NCI-H82 treated with DMSO at 0.1 percent for 48 hours (cell line): ENCODE measurements at regions not wholly inside any gene's neighbourhood (a gene's known extent, or its start where the extent isn't known, plus 50 kb on each side); places are given as distances from the start of the nearest gene placed in this dataset.
A peak's percentile ranks its signal among the peaks of the same experiment; 100 is the strongest.
"Not testable (repeated sequence)": the region's sequence is repeated elsewhere in the genome, so short reads cannot be mapped to it uniquely, and the experiment has no call there.

Source experiments
- DNase-seq: peaks from one replicate; lab custom pipeline; 2025; ENCODE audit not compliant: unreplicated experiment; lab: John Stamatoyannopoulos, UW

DNA sequence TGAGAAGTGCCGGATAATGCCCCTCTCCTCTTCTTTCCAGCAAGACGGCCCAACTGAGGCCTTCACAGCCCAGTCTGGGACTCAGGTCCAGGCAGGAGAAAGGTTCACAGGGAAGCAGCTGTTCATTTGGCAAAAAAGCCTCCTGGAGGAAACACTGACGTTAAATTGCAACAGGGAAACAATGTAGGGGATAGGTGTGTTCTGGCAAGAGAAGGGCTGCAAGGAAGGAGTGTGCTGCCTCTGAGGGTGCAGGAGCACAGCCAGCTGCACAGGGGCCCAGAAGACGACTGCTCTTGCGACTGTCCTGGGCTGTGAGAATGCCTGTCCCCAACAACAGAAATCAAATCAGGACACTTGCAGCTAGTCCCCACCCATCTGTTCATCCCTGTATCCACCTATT is 70.6 kb upstream of the PMEPA1 start:
- DNase-seq: no peak

- no peak for DNase-seq
Observed at GRCh38 chr20:57779401-57780003, 69.7 kb upstream of the PMEPA1 start.

DNA sequence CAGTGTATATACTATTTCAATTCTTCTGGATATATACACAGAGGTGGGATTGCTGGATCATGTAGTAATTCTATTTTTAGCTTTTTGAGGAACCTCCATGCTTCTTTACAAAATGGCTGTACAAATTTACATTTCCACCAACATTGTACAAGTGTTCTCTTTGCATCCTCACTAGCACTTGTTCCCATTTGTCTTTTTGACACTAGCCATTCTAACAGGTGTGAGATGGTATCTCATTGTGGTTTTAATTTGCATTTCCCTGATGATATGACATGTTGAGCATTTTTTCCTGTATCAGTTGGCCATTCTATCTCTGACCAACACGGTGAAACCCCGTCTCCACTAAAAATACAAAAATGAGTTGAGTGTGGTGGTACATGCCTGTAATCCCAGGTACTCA is 68.1 kb upstream of the PMEPA1 start:
- no peak for DNase-seq

DNA sequence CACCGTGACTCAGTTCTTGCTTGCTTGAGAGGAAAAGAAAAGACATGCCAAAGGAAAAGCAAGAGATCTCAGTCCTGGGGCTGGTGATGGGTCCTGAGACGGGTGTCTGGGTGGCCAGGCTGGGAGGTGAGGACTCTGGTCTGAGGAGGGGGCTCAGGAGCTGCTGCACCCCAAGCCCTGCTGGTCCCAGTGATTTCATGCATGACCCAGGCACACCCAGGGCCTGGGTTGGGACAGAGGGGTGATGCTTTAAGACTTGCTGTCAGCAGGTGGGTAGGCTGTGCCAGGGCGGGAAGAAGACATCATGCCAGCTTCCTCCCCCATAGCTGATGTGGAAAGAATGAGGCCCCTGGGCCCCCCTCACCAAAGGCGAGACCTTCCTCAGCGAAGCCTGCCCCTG is 65.1 kb upstream of the PMEPA1 start:
- no peak for DNase-seq

- no peak for DNase-seq
Observed at GRCh38 chr20:57774111-57774880, 64.5 kb upstream of the PMEPA1 start.

DNA sequence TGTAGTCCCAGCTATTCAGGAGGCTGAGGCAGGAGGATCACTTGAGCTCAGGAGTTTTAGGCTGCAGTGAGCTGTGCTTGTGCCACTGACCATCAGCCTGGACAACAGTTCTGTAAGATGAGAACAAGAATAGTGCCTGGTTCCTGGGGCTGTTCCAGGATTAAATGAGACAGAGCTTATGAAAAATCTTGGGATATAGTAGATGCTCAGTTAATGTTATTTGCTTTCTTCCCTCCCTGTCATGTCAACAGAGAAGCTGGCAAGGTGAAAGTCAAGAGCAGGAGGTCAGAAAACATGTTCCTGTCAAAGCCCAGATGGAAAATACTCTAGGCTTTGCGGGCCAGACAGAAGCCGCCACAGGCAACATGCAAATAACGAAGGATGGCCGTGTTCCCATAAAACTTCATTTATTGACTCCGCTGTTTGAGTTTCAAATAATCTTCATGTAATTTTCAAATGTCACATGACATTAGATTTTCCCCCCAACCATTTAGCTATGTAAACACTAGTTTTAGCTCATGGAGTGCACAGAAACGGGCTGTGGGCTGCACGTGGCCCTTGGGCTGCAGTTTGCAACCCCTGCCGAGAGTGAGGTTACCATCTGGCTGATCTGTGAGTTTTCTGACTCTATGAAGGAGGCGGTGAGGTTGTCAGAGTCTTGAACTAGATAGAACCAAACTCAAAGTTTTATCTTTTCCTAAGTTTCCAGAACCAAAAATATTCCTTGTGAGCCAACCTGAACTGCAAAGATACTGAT is 63.4 kb upstream of the PMEPA1 start:
- no peak for DNase-seq

DNA sequence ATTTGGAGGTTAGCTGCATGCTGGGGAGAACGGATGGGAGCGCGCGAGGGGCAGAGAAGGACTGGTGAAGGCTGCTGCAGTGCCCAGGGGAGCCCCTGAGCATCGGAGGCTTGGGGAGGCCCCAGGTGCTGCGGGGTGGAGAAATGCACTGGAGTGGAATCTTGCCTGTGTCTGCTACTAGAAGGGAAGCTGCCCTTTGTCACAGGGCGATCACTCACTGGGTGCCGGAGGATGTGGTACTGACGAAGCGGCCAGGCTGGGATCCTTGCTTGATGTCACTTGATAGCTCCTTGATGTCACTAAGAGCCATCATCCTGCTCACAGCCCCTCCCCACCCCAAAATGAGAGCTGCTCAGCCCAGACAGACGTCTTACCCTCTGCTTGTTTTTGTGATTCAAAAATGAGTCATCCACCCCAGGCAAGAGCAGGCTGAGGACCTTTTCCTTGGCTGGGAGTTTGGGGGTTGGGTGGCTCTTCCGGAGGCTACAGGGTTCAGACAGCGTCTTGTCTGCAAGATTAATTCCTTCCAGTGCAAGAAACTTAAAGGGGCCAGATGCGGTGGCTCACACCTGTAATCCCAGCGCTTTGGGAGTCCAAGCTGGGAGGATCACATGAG is 62.6 kb upstream of the PMEPA1 start:
- DNase-seq: no peak

DNA sequence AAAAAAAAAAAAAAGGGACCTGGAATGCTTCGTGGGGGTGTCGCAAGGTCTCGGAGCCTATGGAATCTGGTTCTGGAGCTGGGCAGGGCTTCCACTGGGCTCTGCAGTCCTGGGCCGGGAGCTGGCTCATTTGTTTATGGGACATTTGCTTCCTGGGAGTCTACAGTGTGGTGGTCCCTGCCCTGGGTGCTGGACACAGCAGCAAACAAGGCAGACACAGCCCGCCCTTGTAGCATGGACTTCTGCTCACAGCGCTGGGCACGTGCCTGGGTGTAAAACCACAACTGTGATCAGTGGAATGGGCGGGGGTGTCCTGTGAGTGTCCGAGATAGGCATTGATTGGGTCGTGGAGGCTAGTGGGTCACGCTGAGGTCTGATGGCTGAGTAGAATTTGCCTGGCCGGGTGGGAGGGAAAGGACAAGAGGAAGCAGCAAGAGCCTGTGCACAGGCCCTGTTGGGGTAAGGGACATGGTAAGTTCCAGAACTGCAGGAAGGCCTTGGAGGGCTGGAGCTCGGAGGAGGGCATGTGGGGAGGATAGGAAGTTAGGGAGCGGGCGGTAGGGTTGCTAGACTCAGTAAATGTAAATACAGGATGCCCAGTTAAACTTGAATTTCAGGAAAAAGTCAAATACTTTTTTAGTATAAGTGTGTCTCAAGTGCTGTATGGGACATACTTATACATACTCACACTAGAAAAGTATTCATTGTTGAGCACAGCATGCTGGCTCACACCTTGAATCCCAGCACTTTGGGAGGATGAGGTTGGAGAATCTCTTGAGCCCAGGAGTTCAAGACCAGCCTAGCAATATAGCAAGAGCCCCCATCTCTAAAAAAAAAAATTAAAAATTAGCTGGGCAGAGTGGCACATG is 61.3 kb upstream of the PMEPA1 start:
- no peak for DNase-seq

DNA sequence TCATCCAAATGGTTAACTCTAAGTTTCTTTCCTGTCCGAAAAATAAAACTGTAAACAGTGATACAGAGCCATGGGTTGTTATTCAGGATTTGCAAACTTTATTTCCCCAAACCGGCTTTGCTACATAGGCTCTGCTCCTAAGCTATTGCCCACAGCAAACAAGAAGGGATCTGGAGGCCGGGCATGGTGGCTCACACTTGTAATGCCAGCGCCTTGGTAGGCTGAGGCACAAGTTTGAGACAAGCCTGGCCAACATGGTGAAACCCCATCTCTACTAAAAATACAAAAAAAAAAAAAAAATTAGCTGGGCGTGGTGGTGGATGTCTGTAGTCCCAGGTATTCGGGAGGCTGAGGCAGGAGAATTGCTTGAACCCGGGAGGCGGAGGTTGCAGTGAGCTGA is 60.6 kb upstream of the PMEPA1 start:
- not testable (repeated sequence) for DNase-seq

DNA sequence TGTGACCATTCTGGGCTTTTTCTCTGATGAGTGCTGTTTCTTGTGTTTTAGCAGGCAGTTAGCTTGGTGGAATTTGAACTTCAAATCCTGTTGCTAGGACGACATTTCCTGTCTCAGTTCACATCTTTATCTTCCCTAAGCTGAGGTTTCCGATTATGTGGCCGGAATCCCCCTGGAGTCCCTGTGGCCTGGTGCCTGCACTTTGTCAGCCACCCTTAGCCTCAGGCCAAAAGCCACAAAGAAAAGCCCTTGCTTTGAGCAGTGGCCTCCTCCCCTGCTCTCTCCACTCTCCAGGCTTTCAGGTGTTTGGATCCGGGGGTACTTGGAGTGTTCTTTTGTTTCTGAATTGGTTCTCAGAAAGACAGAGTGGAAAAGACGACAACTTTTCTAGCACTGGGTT is 59.9 kb upstream of the PMEPA1 start:
- DNase-seq: no peak

DNA sequence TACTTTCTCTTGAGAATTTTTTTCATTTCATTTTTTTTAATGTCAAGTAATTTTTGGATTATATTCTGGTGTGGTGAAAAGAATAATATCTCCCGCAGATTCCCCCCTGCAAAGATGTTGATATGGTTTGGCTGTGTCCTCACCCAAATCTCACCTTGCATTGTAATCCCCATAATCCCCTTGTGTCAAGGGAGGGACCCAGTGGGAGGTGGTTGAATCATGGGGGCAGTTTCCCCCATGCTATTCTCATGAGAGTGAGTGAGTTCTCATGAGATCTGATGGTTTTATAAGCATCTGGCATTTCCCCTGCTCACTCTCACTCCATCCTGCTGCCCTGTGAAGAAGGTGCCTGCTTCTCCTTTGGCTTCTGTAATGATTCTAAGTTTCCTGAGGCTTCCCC is 58.7 kb upstream of the PMEPA1 start:
- DNase-seq: peak; percentile 8

- DNase-seq: no peak
Observed at GRCh38 chr20:57767441-57767840, 57.6 kb upstream of the PMEPA1 start.

- no peak for DNase-seq
Observed at GRCh38 chr20:57763235-57763595, 53.4 kb upstream of the PMEPA1 start.

DNA sequence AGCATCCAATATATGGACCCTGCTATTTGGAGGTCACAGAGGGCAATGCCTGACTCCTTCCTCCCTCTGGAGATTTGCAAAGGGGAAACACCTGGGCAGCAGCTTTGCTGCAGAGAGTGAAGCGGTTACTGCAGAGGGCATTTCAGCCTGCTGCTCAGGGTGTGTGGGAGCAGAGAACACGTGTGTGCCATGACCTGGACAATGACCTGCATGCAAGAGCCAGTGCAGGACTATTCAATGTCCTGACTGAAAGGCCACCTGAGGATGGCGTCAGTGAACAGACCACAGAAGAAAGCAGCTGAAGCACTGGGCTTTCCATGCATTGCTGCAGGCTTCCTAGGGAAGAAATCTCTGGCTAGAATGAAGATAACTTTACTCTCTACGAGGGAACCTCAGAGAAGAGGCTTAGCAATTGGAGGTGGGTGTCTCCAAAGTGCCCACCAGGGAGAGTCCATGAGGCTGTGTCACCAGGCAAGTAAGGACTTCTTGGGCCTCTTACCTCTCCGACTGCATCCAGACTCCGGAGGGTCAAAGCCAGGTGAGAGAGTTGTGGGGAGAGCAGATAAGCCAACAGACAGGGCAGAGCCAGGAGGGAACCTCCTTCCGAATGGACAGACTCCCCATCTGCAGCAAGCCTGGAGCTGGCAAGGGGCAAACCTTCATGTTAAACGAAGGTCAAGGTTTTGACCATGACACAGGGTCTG is 52.9 kb upstream of the PMEPA1 start:
- DNase-seq: no peak

DNA sequence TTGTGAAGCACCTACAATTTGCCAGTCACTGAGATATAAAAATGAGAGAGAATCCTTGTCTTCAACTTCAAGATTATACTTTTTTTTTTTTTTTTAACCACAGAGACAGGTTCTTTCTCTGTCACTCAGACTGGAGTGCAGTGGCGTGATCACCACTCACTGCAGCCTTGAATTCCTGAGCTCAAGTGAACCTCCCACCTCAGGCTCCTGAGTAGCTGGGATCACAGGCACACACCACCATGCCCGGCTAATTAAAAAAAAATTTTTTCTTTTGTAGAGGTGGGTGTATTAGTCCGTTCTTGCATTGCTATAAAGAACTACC is 51.6 kb upstream of the PMEPA1 start:
- DNase-seq: no peak

DNA sequence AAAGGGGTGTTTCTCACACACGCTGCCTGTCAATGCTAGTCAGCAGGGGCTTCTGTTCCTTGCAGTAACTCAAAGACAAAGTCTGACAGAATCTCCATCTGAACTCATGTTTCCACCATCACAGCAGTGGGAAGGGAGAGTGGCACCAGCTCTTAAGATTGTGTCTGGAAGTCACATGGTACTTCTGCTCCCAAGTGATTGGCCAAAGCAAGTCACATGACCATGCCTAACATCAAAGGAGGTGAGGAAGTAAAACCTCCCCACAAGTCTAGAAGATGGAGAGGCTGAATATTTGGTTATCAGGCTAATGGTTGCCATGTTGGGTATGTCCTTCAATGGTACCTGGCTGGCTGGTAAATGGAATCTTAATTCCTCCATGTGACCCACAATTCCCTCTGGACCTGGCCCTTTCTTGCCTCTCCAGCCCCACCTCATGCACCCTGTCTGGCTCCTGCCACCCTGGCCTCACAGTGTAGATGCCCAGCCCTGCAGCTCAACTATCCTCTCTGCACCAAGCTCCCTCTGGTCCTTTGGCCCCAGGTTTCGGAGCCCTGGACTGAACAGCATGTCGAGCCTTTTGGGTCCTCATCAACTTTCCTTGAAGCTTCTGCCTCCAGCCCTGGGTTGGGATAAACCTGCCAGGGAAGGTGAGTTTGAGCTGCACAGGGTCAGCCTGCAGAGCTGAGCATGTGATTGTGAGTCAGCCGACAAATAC is 51.0 kb upstream of the PMEPA1 start:
- DNase-seq: no peak

DNA sequence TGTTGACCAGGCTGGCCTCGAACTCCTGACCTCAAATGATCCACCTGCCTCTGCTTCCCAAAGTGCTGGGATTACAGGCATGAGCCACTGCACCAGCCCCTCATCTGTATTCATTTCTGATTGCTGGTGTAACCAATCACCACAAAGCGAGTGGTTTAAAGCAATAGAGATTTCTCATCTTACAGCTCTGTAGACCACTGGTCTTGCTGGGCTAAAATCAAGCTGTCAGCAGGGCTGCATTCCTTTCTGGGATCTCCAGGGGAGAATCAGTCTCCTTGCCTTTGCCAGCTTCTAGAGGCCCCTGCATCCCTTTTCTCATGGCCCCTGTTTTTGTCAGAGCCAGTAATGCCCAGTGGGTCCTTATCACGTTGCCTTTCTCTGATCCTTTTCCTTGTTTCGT is 49.9 kb upstream of the PMEPA1 start:
- no peak for DNase-seq
